HPDE6-E6E7 (cell line): ENCODE measurements at regions not wholly inside any gene's neighbourhood (a gene's known extent, or its start where the extent isn't known, plus 50 kb on each side); places are given as distances from the start of the nearest gene placed in this dataset.
"Not testable (repeated sequence)": the region's sequence is repeated elsewhere in the genome, so short reads cannot be mapped to it uniquely, and the experiment has no call there.

Experiments used
- DNase-seq: peaks from one replicate; pipeline ENCODE4 v3.0.0; 2011; ENCODE audit warnings: missing footprints; ENCODE audit errors: extremely low spot score

GRCh38 chr10:30765022-30765615 lies 135.6 kb upstream of the LYZL2 start:
- DNase-seq = no peak

GRCh38 chr10:30763918-30764317 lies 134.4 kb upstream of the LYZL2 start:
- no peak for DNase-seq

- DNase-seq = no peak
Observed at GRCh38 chr10:30762620-30763019, 133.1 kb upstream of the LYZL2 start.

GRCh38 chr10:30759423-30759822 lies 129.9 kb upstream of the LYZL2 start:
- no peak for DNase-seq

GRCh38 chr10:30758338-30758737 lies 128.8 kb upstream of the LYZL2 start:
- DNase-seq = no peak

- no peak for DNase-seq
Observed at GRCh38 chr10:30756896-30757295, 127.3 kb upstream of the LYZL2 start.

GRCh38 chr10:30756151-30756550 lies 126.6 kb upstream of the LYZL2 start:
- DNase-seq = no peak

- DNase-seq = no peak
Observed at GRCh38 chr10:30755441-30755953, 125.9 kb upstream of the LYZL2 start.

- no peak for DNase-seq
Observed at GRCh38 chr10:30752481-30752881, 122.9 kb upstream of the LYZL2 start.

GRCh38 chr10:30751678-30752331 lies 122.3 kb upstream of the LYZL2 start:
- DNase-seq = no peak

- no peak for DNase-seq
Observed at GRCh38 chr10:30750971-30751677, 121.6 kb upstream of the LYZL2 start.

- no peak for DNase-seq
Observed at GRCh38 chr10:30749385-30749784, 119.8 kb upstream of the LYZL2 start.

GRCh38 chr10:30748152-30748973 lies 118.8 kb upstream of the LYZL2 start:
- no peak for DNase-seq

GRCh38 chr10:30747633-30748032 lies 118.1 kb upstream of the LYZL2 start:
- DNase-seq = no peak

GRCh38 chr10:30745953-30746352 lies 116.4 kb upstream of the LYZL2 start:
- DNase-seq = no peak

- DNase-seq = no peak
Observed at GRCh38 chr10:30744106-30744505, 114.6 kb upstream of the LYZL2 start.

GRCh38 chr10:30743586-30743985 lies 114.0 kb upstream of the LYZL2 start:
- no peak for DNase-seq

GRCh38 chr10:30742471-30742870 lies 112.9 kb upstream of the LYZL2 start:
- no peak for DNase-seq

GRCh38 chr10:30740774-30741173 lies 111.2 kb upstream of the LYZL2 start:
- not testable (repeated sequence) for DNase-seq

- DNase-seq = no peak
Observed at GRCh38 chr10:30738416-30738815, 108.9 kb upstream of the LYZL2 start.

- DNase-seq = no peak
Observed at GRCh38 chr10:30737931-30738391, 108.4 kb upstream of the LYZL2 start.

- no peak for DNase-seq
Observed at GRCh38 chr10:30736685-30737232, 107.2 kb upstream of the LYZL2 start.
